Hepatocyte (in vitro differentiated cells): ENCODE measurements at regions not wholly inside any gene's neighbourhood (a gene's known extent, or its start where the extent isn't known, plus 50 kb on each side); places are given as distances from the start of the nearest gene placed in this dataset.

Experiments used
- EZH2 ChIP-seq: fragments of 200-600 bp; sonication (generic); IDR thresholded peaks from 2 replicates; pipeline ENCODE4 v1.6.1; 2016; ENCODE audit warnings: antibody characterized with exemption, mild to moderate bottlenecking, borderline replicate concordance
- EZH2phosphoT487 ChIP-seq: fragments of 200-600 bp; sonication (generic); IDR thresholded peaks from one replicate; pipeline ENCODE4 v1.6.1; 2018; ENCODE audit warnings: antibody characterized with exemption, mild to moderate bottlenecking, low read depth, moderate library complexity; ENCODE audit not compliant: unreplicated experiment, severe bottlenecking
- TF ChIP-seq, protein P1 (sequence below): fragments of 200-600 bp; sonication (generic); IDR thresholded peaks from 2 replicates; pipeline ENCODE4 v1.5.1; 2016; ENCODE audit warnings: antibody characterized with exemption, mild to moderate bottlenecking; ENCODE audit not compliant: poor library complexity

DNA sequence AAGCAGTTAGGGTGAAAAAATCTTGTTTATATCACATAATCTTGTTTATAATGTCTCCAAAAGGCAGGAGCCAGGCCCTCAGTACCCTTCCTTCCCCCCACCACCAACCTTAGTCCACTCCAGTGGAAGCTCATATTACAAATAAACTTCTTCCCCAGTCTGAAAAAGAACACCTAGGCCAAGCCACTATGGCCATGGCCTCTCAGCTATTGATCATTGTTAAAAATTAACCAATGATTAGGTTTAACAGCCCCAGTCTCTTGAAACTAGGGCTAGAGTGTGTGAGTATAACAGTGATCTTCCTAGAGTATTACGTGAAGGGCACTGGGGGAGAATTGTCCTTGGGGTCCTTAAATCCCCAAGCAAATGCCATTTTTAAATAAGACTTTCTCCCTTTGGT, 411.9 kb upstream of the EDA2R start:
- TF ChIP-seq, protein P1, sequence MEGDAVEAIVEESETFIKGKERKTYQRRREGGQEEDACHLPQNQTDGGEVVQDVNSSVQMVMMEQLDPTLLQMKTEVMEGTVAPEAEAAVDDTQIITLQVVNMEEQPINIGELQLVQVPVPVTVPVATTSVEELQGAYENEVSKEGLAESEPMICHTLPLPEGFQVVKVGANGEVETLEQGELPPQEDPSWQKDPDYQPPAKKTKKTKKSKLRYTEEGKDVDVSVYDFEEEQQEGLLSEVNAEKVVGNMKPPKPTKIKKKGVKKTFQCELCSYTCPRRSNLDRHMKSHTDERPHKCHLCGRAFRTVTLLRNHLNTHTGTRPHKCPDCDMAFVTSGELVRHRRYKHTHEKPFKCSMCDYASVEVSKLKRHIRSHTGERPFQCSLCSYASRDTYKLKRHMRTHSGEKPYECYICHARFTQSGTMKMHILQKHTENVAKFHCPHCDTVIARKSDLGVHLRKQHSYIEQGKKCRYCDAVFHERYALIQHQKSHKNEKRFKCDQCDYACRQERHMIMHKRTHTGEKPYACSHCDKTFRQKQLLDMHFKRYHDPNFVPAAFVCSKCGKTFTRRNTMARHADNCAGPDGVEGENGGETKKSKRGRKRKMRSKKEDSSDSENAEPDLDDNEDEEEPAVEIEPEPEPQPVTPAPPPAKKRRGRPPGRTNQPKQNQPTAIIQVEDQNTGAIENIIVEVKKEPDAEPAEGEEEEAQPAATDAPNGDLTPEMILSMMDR, result no peak
- no peak for TF ChIP-seq EZH2
- no peak for TF ChIP-seq EZH2phosphoT487
